SK-N-SH (cell line): ENCODE measurements at regions not wholly inside any gene's neighbourhood (a gene's known extent, or its start where the extent isn't known, plus 50 kb on each side); places are given as distances from the start of the nearest gene placed in this dataset.
A peak's percentile ranks its signal among the peaks of the same experiment; 100 is the strongest.

Experiments
- CTCF ChIA-PET: fragments of 300-600, 350-600 bp; formaldehyde crosslinking; extraction: SDS; loops from one replicate; lab custom pipeline; 2021; lab: Yijun Ruan, JAX
- POLR2A ChIA-PET: fragments of 350-600 bp; sonication (Branson Sonifier 250); formaldehyde crosslinking; extraction: SDS; loops from one replicate; lab custom pipeline; 2020; ENCODE audit warnings: antibody characterized with exemption, inconsistent platforms; lab: Yijun Ruan, JAX
- DNase-seq: peaks from one replicate; pipeline ENCODE4 v3.0.0; 2012
- H2AFZ ChIP-seq: fragments of 200-600 bp; sonication (generic); 2 replicates; pipeline ENCODE4 v1.8.1; 2016; ENCODE audit warnings: antibody characterized with exemption, mild to moderate bottlenecking, low read depth
- H3F3A ChIP-seq: fragments of 200-600 bp; sonication (generic); replicated peaks from 2 replicates; pipeline ENCODE3; 2016; ENCODE audit warnings: antibody characterized with exemption, mild to moderate bottlenecking; ENCODE audit not compliant: insufficient read depth
- H3K27ac ChIP-seq, 2 experiments: fragments of 200-500 bp in 1 of 2; fragments of 200-600 bp in 1 of 2; sonication (Bioruptor generic) in 1 of 2; sonication (generic), shearing (Covaris generic) in 1 of 2; 2 replicates each; pipeline versions ENCODE4 v1.5.1 to v1.6.1; 2014 to 2016; ENCODE audit warnings: low read depth in 2 of 2, inconsistent platforms in 1 of 2, low read length in 1 of 2, mild to moderate bottlenecking in 1 of 2, mixed read lengths in 1 of 2
- H3K27me3 ChIP-seq: fragments of 200-600 bp; sonication (generic), shearing (Covaris generic); 2 replicates; pipeline ENCODE4 v1.6.1; 2016; ENCODE audit warnings: mixed run types; ENCODE audit not compliant: insufficient read depth
- H3K36me3 ChIP-seq, 2 experiments: fragments of 200-500 bp in 1 of 2; fragments of 200-600 bp in 1 of 2; sonication (Bioruptor generic) in 1 of 2; sonication (generic) in 1 of 2; replicated peaks in 1 of 2; 2 replicates each; pipeline versions ENCODE3 to v1.5.1; 2014 to 2016; ENCODE audit warnings: low read length in 1 of 2, mild to moderate bottlenecking in 1 of 2; ENCODE audit not compliant: insufficient read depth in 2 of 2, control insufficient read depth in 1 of 2
- H3K4me1 ChIP-seq, 2 experiments: fragments of 200-500 bp in 1 of 2; fragments of 200-600 bp in 1 of 2; sonication (Bioruptor generic) in 1 of 2; sonication (generic), shearing (Covaris generic) in 1 of 2; 2 replicates each; pipeline versions ENCODE4 v1.5.1 to v1.6.1; 2014 to 2016; ENCODE audit warnings: low read depth in 1 of 2, low read length in 1 of 2, mixed run types in 1 of 2; ENCODE audit not compliant: insufficient read depth in 2 of 2, control insufficient read depth in 1 of 2
- H3K4me2 ChIP-seq: fragments of 200-600 bp; sonication (generic), shearing (Covaris generic); 2 replicates; pipeline ENCODE4 v1.6.1; 2017; ENCODE audit warnings: mixed run types
- H3K4me3 ChIP-seq, 2 experiments: fragments of 200-500 bp in 1 of 2; fragments of 200-600 bp in 1 of 2; sonication (Bioruptor generic) in 1 of 2; sonication (generic), shearing (Covaris generic) in 1 of 2; 2 replicates each; pipeline versions ENCODE4 v1.5.1 to v1.8.1; 2014 to 2016; ENCODE audit warnings: low read depth in 2 of 2, inconsistent platforms in 1 of 2, low read length in 1 of 2, mild to moderate bottlenecking in 1 of 2, mixed read lengths in 1 of 2, moderate library complexity in 1 of 2
- H3K79me2 ChIP-seq: fragments of 200-600 bp; sonication (generic); 2 replicates; pipeline ENCODE4 v1.8.1; 2017; ENCODE audit warnings: mild to moderate bottlenecking; ENCODE audit not compliant: insufficient read depth
- H3K9ac ChIP-seq: fragments of 200-600 bp; sonication (generic); 2 replicates; pipeline ENCODE4 v1.6.1; 2017; ENCODE audit warnings: mixed run types
- H3K9me2 ChIP-seq: fragments of 200-600 bp; sonication (generic); 2 replicates; pipeline ENCODE4 v1.6.1; 2017; ENCODE audit warnings: mixed run types
- H3K9me3 ChIP-seq: fragments of 200-600 bp; sonication (generic); 2 replicates; pipeline ENCODE4 v1.6.1; 2017; ENCODE audit warnings: mixed run types, mild to moderate bottlenecking, moderate library complexity
- H4K20me1 ChIP-seq: fragments of 200-600 bp; sonication (generic); 2 replicates; pipeline ENCODE4 v1.6.1; 2017; ENCODE audit warnings: mild to moderate bottlenecking, mixed run types; ENCODE audit not compliant: insufficient read depth
- CHD2 ChIP-seq: fragments of 150-350 bp; IDR thresholded peaks from 2 replicates; pipeline ENCODE4 v1.6.1; 2018; ENCODE audit warnings: low read length; ENCODE audit not compliant: partially characterized antibody
- CTCF ChIP-seq: fragments of 200-600 bp; sonication (generic); IDR thresholded peaks from 2 replicates; pipeline ENCODE4 v1.6.1; 2017; ENCODE audit warnings: antibody characterized with exemption, mild to moderate bottlenecking, moderate library complexity
- ELF1 ChIP-seq: IDR thresholded peaks from 2 replicates; pipeline ENCODE4 v1.4.0; 2012
- FOSL2 ChIP-seq: IDR thresholded peaks from 2 replicates; pipeline ENCODE4 v1.4.0; 2012; ENCODE audit warnings: low read depth, mild to moderate bottlenecking, moderate library complexity, borderline replicate concordance
- FOXJ3 ChIP-seq: sonication (generic); formaldehyde crosslinking; IDR thresholded peaks from 2 replicates; pipeline ENCODE4 v1.5.1; 2020; ENCODE audit warnings: mild to moderate bottlenecking, missing genetic modification reagents
- GATA2 ChIP-seq: sonication (generic); formaldehyde crosslinking; IDR thresholded peaks from 2 replicates; pipeline ENCODE4 v1.5.0; 2020; ENCODE audit warnings: mild to moderate bottlenecking, missing genetic modification reagents
- IRF3 ChIP-seq: fragments of 150-350 bp; IDR thresholded peaks from 2 replicates; pipeline ENCODE4 v1.6.1; 2016; ENCODE audit warnings: mild to moderate bottlenecking, low read depth, low read length
- MAX ChIP-seq: IDR thresholded peaks from 2 replicates; pipeline ENCODE4 v1.4.0; 2012; ENCODE audit warnings: low read depth
- MEF2A ChIP-seq: IDR thresholded peaks from 2 replicates; pipeline ENCODE4 v1.4.0; 2012; ENCODE audit warnings: low read depth, borderline replicate concordance
- MXI1 ChIP-seq: IDR thresholded peaks from 2 replicates; pipeline ENCODE4 v1.6.1; 2012; ENCODE audit warnings: mild to moderate bottlenecking, low read depth, low read length, improper control_type of control experiment
- NFIC ChIP-seq: IDR thresholded peaks from 2 replicates; pipeline ENCODE4 v1.4.0; 2012; ENCODE audit warnings: borderline replicate concordance
- POLR2AphosphoS5 ChIP-seq: IDR thresholded peaks from 2 replicates; pipeline ENCODE4 v1.6.1; 2012; ENCODE audit warnings: low read depth, low read length
- RFX5 ChIP-seq: IDR thresholded peaks from 2 replicates; pipeline ENCODE4 v1.6.1; 2012; ENCODE audit warnings: mild to moderate bottlenecking, improper control_type of control experiment, low read length
- RXRA ChIP-seq: IDR thresholded peaks from 2 replicates; pipeline ENCODE4 v1.4.0; 2012; ENCODE audit warnings: low read depth, mild to moderate bottlenecking, borderline replicate concordance
- SMC3 ChIP-seq: IDR thresholded peaks from 2 replicates; pipeline ENCODE4 v1.6.1; 2012; ENCODE audit warnings: low read depth, low read length, improper control_type of control experiment
- TCF12 ChIP-seq: IDR thresholded peaks from 2 replicates; pipeline ENCODE4 v1.4.0; 2012
- TEAD4 ChIP-seq: IDR thresholded peaks from 2 replicates; pipeline ENCODE4 v1.4.0; 2012; ENCODE audit warnings: mild to moderate bottlenecking, borderline replicate concordance; ENCODE audit not compliant: insufficient read depth
- USF2 ChIP-seq: fragments of 150-350 bp; IDR thresholded peaks from 2 replicates; pipeline ENCODE4 v1.6.1; 2017; ENCODE audit warnings: antibody characterized with exemption, low read length, low read depth, borderline replicate concordance
- YY1 ChIP-seq: IDR thresholded peaks from 2 replicates; pipeline ENCODE4 v1.4.0; 2012; ENCODE audit warnings: low read depth, mild to moderate bottlenecking
- ZBTB33 ChIP-seq: IDR thresholded peaks from 2 replicates; pipeline ENCODE4 v1.4.0; 2012; ENCODE audit warnings: low read depth, borderline replicate concordance
- WGBS: methylation state at CpG from one replicate; pipeline ENCODE4 v1.1.6; 2017; ENCODE audit warnings: low lambda C conversion rate; 5-methylcytosine and 5-hydroxymethylcytosine counted together

GRCh38 chr5:82821846-82822633 is 255.2 kb downstream of the TMEM167A start:
- ChIA-PET CTCF (no interaction called here), POLR2A (no interaction called here)
- Histone ChIP-seq H3K4me3 (no peak overlapping the region), H3K79me2 (no peaks in the 10 kb centered on the region), H2AFZ (0 out of 2 replicates have a peak overlapping the region, but pooled peaks have one; percentile 41), H3K4me1 (peaks cover 0 to 3% of the 10 kb centered on the region in 2 experiments; a peak in 1 of 4 replicates), H3F3A (no peaks in the 10 kb centered on the region), H4K20me1 (no peaks in the 10 kb centered on the region), H3K9me3 (no peaks in the 10 kb centered on the region), H3K4me2 (no peak overlapping the region), H3K36me3 (no peaks in the 10 kb centered on the region), H3K9ac (no peak overlapping the region), H3K27me3 (no peaks in the 10 kb centered on the region), H3K27ac (no peak overlapping the region; a peak in 1 of 4 replicates), H3K9me2 (no peaks in the 10 kb centered on the region)
- TF ChIP-seq FOSL2 (no peak), USF2 (no peak), MAX (no peak), TCF12 (no peak), CHD2 (no peak), YY1 (no peak), ELF1 (no peak), NFIC (no peak), MXI1 (no peak), ZBTB33 (no peak), TEAD4 (no peak), CTCF (no peak), FOXJ3 (CRISPR knock-in tag) (no peak), MEF2A (no peak), SMC3 (no peak), RXRA (no peak), GATA2 (CRISPR knock-in tag) (no peak), POLR2AphosphoS5 (no peak), IRF3 (no peak), RFX5 (no peak)
- no peak for DNase-seq
- 75% methylated on average over 3 of the region's 3 CpGs for WGBS
